ENCODE measurements at regions not wholly inside any gene's neighbourhood (a gene's known extent, or its start where the extent isn't known, plus 50 kb on each side); places are given as distances from the start of the nearest gene placed in this dataset.

DNA sequence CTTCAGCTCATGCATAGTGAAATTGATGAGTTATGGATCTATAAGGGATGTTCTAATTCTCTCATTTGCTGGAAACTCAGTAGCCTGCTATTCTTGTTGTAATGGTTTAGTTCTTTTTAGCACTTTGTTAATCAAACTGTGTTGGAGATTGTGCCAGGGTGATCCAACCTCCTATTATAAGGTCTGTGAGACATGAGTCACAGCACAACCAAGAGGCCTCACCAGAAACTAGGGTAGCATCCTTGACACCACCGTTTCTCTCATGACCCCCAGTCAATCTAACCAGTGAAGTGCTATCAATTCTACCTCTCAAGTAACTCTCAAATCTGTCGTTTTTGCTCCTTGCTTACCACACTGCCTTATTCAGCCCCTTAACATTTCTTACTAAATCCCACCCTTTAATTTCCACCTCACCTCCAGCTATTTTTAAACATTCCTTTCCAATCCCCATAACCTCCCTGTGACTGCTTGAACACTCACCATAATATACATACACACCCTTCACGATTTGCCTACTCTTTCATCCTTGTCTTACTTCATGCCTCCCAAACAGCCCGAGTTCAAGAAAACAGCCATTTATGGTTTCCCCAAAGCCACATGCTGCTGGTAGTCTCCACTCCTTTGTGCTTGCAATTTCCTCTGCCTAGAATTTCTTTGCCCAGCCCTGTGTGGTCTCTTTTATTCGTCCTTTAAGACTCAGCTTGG, 53.9 kb upstream of the NUDT4 start:
- no peak for DNase-seq (ENCODE audit: low read depth in 4 of 4, low spot score in 1 of 4)

DNA sequence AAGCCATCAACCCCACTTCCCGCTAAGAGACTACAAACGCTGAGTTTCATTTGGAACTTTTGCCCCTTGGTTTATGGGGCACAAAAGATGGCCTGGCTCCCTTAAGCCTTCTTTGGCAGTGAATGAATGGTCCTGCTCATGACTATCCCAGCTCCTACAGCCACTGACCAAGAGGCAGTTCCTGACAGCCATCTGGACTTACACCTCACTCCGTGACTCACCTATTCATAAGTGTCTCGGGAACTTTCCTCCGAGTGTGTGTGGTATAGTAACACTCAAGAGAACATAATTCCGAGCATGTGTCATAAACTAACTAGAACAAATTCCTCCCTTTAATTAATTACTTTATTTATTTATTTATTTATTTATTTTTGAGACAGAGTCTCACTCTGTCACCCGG, 51.9 kb upstream of the NUDT4 start:
- no peak for DNase-seq (ENCODE audit: low read depth in 4 of 4, low spot score in 1 of 4)
